NOMO-1 (cell line): ENCODE measurements at regions not wholly inside any gene's neighbourhood (a gene's known extent, or its start where the extent isn't known, plus 50 kb on each side); places are given as distances from the start of the nearest gene placed in this dataset.

Experiments used
- DNase-seq, 2 experiments: peaks; one replicate each; lab custom pipeline; 2025; ENCODE audit not compliant: unreplicated experiment in 2 of 2; lab: John Stamatoyannopoulos, UW

DNA sequence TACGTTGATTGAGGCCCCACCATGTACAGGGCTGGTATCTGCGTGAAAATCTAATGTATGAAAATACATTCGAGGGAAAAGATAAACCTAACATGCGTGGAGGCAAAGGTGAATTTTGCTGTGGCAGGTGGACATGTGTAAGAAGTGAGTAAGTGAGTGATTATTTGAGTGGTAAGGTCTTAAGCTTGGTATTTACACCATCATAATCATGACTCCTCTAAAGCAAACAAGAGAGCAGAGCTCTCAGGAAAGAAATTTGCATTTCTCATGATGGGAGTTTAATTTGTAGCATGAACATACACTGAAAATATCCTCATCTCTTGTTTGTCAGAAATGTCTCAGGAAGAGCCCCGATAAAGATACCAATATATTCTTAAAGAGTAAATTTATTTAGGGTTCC, 260.6 kb downstream of the PSAT1 start:
- no peak for DNase-seq

DNA sequence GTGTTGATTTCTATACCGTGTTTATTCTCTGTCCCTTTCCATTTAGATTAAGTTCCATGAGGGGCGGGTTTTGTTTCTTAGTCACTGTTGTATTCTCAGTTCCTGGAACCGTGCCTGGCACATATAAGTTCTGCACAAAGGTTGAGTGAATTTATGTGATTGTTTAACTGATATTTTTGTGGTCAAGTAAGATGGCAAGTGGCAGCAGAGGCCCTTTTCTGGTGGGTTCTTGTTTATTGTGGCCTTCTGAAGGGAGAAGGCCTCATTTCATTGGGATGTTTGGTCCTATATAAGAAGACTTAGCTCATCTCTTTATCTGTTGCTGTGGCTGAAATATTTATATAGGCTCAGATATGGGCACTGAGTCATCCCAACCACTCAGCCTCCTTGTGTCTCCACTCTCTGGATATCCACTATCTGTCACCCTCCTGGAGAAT, 262.5 kb downstream of the PSAT1 start:
- no peak for DNase-seq

DNA sequence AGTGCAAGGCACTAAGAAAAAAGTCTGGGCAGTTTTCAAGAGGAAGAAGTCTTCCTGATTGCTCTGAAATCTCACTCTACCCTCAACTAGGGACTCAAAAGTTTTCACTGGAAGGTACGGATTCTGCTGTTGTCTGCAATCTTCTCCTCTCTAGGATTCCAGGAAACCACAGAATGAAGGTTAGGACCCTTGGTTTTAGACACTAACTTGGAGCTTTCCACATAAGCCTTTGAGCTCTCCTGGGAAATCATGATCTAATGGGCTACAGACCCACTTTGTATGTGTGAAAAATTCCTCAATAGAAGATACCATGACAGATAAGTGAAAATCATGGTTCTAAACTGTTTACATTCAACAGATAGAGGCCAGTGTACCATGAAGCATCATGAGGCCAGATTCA, 265.1 kb downstream of the PSAT1 start:
- no peak for DNase-seq

DNA sequence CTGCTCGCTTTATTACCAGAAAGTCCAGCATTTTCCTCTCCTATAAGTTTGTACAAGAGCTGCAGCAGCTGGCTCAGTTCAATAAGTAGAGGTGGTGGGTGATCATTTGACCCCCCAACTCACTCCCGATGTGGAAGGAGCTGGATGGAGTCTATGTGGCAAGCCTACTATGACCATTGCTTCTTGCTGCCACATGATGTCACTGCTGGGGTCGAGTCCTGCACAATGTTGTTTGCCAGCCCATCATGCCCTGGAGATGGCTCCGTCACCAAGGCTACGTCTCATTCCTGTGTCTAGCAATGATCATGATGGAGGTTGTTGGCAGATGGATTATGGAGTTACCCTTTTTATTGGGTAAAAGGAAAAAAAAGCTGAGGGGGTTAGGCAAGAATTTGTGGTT, 266.3 kb downstream of the PSAT1 start:
- no peak for DNase-seq

DNA sequence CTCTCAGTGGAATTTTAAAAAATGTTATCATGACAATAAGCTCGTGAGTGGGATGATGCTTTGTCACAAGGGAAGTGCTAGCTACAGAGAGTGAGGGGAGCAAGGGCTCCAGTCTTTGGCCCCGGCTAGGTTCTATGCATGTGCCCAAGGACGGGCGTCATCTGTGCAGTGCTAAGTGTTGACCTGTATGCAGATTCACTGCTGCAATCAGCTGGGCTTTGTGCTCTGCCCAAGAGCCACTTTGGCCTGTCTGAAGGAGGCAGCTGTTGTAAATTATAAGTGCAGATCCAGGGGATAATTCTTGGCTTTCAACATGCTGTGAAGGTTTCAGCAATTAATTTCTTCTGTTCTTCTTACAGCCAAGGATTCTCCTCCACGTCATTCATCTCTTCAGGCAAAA, 268.6 kb downstream of the PSAT1 start:
- DNase-seq, result no peak

DNA sequence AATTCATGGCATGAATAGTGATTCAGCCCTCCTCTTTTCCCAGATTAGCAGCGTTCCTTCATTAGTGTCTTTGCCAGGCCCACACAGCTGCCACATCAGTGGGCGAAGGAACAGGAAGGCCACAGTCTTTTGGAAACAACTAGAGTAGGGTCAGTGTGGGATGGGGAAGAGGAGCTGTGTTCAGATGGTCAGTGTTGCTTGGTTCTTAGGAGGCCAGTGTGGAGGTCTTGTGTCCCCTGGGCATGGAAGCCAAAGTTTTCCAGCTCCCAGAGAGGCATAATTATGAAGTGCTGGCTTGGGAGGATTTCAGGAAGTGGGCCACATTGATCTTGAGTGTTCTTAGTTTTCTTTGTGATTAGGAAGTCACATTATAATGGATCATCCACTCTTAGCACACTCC, 269.6 kb downstream of the PSAT1 start:
- DNase-seq, result no peak

DNA sequence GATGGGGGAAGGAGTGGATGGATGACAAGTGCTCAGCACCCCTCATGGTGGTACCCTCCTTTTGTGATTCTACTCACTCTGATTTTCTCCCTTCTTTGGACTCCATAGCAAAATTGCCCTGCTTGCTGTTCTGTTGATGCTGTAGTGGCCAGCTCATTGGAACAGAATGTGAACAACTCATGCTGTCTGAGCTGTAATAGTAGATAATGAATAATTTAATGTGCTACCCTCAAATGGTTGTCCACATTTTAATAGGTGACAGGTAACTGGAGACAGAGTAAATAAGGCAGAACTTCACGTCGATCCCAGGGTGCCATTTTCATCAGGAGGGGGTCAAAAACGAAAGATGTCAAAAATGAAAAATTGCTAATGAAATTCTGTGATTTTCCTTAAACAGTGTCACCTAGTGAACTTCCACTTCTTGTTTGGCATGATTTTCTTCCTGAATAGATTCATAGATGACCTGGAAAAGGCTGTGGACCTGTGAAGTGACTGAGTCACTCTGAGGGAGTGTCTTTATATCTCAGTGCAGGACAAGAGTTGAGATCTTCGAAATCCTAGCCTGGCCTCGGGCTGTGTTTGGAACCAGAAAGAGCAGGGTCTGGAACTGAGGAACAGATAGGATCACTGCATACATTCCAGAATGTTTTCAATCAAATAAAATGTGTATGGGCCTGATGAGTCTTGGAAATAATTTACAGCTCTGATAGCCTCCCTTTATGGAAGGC, 270.2 kb downstream of the PSAT1 start:
- DNase-seq, result no peak

DNA sequence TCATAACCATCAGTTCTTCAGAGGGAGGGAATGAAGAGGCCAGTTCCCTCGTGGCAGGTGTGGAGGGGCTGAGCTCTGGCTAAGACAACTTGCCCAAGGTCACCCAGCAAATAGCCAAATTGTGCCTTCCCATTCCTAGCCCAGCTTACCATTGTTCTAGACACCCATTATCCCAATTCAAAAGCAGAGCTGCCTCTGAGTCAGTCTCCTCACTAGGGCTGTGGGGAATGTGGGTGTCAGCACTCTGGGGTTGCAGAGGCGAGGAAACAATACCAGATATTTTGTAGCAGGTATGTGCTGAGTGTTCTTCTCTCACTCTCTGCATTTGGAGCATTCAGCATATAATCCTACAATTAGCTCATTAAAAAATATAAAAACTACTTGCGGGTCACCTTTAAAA, 270.8 kb downstream of the PSAT1 start:
- DNase-seq, result no peak

DNA sequence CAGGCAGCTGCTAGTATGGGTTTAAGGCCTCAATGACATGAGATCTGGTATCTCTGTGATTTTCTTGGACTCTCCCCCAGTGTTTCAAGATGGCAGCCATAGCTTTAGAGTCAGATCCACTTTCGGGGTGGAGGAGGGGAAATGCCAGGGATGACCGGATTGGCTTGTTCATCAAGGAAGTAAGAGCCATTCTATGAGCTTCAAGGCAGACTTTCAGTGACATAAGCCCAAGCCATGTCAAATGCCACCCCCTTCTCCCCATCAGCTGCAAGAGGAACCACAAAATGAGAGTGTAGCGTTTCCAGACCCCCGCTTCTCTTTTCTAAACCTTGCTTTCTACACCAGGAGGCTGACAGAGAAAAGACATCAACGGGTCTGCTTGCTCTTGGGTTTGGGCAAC, 271.8 kb downstream of the PSAT1 start:
- no peak for DNase-seq

DNA sequence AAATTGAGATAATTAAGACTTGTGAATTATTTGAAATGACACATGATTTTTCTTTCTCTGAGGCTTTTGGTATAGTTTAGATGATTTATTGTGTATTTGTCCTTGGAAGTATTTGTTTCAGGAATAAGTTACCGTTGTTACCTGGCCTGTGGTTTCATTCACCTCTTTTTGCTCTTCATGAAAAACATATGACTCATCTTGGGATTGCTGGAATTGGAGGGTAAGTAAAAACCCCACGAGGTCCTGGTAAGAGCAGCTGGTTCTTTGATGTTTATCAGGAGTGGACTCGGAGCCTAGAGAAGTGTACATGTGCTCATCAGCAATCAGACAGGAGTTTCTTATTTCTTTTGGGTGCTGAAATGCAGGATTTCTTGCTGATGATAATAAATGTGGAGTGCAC, 275.3 kb downstream of the PSAT1 start:
- no peak for DNase-seq

DNA sequence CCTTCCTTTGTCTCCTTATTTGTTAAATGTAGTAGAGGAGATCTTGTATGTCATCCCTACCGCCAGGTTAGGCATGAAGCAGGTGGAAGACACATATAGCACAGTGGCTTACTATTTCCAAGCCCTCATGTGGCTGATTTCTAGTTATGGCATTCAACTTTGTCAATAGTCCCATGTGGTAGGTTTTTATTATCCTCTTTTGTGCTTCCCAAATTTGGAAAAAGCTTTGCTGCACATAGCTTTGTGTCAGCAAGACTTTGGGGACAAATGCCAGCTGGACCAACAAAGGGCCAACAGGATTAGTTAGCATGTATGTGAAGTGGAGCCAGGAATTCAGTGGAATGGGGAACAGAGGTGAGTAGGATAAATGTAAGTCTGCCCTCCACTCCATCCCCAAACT, 276.3 kb downstream of the PSAT1 start:
- no peak for DNase-seq

DNA sequence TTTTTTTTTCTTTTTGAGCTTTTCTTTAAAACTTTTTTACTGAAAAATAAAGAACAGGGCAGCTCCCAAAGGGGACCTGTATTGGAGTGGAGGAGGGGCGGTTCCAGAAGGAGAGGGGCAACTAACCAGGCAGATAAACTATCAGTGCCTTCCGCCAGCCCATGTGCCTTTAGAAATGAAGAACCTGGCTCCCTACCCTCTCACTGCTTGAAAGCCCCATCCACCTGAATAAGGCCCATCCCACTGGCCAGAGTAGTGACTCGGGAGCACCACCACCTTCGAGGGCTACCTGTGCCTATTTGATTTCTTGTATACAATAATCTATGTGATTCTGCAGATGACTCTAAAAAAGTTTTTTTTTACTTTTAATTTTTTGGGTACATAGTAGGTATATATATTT, 276.7 kb downstream of the PSAT1 start:
- no peak for DNase-seq

DNA sequence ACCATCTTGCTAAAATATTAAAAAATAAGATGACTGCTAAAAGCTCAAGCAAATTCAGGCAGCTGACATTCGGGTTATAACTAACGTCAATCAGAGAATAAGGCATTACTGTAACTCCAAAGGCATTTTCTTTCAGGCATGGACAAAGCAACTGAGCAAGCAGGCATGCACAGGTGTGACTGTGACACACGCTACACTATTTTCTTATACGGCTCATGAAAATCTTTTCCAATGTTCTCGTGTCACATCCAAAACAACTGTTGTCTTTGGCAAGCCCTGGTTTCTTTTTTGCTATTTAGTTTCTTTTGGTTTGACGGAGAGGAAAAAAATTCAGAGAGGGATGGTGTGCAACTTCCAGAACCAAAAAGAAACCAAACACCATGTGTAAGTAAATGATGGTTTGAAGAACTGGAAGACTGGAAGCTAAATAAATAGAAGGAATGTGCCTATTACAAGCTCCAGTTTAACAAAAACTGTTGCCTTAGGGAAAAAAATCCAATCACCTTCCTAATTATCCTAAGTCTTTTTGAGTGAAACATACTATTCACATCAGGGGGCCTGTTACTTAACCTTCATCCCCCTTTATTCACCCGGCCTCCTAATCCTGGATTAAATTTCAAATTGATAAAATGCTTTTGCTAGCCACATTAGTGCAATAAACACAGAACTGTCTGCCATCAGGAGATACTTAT, 277.6 kb downstream of the PSAT1 start:
- DNase-seq, result no peak

DNA sequence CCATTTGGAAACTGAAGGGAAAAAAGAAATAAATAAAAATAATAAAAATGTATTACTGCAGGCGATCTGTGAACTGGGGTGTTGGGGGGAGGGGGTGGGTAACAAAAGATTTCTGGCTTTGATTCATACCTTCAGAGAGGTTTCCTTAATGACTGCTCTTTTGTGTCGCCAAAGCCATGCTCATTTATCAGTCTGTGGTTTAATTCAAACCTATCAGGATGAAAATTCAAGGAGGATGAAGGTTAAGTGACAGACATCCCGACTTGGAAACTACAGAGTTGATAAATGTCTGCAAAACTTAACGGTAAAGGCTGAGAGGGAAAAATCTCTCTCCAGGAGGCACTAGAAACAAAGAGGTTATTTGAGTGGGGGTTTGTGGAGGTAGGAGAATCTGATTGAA, 278.2 kb downstream of the PSAT1 start:
- no peak for DNase-seq

DNA sequence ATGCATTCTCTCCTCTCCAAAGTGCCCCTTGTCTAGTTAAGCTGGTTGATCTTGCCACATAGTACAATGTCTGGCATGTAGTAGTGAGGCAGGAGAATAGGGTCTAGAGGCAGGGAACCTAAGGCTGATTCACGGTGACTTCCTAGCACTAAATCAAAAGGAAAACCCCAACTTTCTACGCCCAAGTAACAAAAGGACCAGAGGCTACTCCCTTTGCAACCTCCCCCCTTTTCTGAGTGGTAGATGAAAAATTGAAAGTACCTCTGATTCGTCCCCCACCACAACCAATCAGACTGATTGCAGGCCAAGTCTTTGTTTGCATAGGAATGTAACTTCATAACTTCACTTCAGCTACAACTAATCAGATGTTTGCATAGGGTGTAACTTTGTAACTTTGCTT, 278.8 kb downstream of the PSAT1 start:
- DNase-seq, result no peak

DNA sequence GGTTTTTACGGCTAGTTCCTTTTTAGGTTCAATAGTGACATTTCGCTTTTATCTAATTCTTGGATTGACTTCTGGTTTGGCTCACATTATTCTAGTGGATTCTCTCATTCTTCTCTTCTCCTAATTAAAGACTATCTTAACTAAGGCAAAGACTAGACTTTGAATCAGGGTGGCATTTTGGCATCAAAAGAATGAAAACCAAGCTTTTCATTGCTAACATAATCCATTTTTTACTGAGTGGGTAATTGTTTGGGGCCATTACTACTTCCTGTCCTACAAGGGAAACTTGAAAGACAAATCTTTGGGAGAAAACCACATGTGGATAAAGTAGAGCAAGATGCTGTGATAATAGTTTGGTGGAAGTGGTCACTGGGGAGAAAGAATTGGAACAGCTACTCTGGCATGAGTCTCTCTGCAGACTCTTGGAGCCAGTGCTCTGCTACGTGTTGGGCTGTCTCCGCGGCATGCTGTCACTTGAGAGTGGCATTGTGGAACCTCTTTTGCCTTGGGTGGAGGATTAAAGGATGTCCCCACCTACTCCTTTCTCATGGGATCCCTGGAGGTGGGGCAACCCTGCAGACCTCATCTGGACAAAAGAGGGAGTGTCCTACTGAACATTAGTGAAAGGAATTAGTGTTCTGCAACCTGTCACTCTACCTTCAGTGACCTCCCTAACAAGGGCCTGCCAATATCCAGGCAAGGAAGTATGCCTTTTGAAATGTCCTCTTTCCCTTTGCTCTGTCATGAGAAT, 280.4 kb downstream of the PSAT1 start:
- no peak for DNase-seq

DNA sequence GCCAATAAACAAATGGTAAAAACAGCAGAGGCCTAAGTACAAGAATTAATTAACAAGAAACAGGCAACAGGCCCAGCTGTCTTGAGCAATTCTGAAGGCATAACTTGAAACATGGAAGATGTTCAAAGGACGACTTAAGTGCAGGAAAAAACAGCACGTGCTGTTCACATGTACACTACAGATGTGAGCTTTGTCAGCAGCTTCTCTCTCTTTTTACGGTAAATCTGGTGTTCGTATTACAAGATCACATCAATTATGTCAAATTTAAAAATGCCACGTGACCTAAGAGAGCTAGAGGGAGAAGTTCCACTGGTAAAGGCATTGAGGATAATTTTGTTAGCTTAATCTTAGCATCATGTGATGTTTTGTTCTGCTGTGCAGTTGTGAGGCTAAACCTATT, 281.1 kb downstream of the PSAT1 start:
- no peak for DNase-seq

DNA sequence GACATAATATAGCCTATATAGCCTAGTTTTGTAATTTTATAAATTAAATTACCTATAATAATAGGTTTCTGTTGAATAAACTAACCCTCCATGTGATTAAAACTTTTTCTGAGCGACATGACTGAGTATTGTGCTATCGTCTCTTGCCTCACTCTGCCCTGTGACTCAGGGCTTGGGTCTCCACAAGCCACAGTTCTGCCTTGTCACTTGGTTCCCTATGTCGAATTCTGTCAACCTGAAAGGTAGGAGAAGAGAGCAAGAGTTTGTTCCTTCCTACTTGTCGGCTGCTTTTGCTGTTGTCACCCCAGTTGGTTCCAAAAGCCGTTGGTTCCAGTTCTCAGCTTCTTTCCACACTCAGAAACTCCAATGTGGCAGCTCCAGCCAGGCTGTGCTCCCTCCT, 285.9 kb downstream of the PSAT1 start:
- no peak for DNase-seq

DNA sequence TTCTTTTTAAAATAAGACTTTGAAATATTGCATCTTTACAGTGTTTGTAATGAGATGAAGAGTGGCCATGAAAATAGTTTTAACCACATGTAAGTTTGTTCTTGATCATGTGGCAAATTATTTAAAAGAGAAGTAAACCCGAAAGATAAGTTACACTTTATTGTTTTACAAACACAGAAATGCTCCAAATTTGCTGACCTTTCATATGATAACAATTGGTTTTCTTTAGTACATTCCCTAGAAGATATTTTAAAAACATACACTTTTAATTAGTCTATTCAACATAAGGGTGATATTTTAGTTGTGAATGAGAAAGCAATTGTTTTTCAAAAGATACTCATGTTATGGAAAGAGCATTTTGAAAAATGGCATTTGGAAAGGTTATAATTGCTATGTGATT, 287.7 kb downstream of the PSAT1 start:
- DNase-seq, result no peak

DNA sequence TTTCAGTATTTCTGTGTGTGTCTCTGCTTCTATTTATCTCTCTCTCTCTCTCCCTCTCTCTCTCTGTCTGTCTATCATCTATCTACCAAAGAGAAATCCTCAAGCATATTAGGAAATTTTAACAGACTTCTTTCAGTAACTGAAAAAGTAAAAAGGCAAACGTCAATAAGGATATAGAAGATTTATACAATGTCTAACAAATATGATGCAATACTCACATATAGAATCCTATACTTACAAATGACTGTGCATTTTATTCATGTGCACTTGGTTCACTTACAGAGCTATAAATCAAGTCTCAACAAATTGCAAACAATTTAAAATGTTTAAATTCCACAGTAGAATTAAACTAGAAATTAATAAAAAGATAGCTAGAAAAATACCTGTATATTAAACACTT, 289.0 kb downstream of the PSAT1 start:
- no peak for DNase-seq

DNA sequence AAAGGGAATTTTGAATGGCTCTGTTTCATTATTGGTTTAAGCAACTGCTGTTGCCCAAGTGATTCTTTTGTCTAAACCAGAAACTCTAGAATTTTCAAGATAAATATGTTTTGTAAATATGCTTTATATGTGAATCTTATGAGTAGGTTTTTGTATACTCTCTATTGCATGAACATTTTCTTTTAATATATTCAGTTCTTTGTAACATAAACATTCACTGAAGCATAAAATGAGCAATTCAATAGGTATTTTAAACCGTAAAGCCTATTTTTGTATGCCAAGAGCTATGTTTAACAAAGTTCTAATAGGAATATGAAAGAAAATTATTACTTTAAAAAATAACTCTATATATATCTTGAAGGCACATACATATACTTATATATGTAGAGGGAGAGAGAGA, 293.1 kb downstream of the PSAT1 start:
- no peak for DNase-seq

DNA sequence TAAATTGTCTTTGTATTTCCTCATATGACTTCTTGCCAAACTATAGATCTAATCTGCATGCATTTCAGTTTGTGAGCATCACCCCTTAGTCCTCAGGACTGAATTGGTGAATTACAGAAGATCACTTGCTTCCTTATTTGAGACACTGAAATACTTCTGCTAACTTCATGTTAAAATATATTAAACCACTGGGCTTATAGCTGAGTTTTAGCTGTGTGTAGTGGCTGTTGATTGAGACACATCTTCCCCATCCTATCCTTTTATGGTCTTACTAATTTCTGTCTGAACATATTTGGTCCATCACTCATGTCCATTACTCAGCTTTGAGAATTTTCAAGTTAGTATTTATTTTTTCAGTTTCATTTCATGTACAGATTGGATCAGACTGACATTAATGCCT, 295.9 kb downstream of the PSAT1 start:
- DNase-seq, result no peak
